ENCODE measurements at regions not wholly inside any gene's neighbourhood (a gene's known extent, or its start where the extent isn't known, plus 50 kb on each side); places are given as distances from the start of the nearest gene placed in this dataset.

- TF ChIP-seq POLR2AphosphoS5 (IDR thresholded peaks at IDR 0.05; ENCODE audit: borderline replicate concordance, low read depth, low read length) = no peak
- TF ChIP-seq EZH2 (IDR thresholded peaks at IDR 0.05) = no peak
Measured at GRCh38 chr1:22223176-22223575, 80.3 kb upstream of the WNT4 start.
